Tibial nerve (tissue), 4 donors: ENCODE measurements at regions not wholly inside any gene's neighbourhood (a gene's known extent, or its start where the extent isn't known, plus 50 kb on each side); places are given as distances from the start of the nearest gene placed in this dataset.

ENCODE experiments used
- EP300 ChIP-seq, 2 donors: sonication (generic); formaldehyde crosslinking; IDR thresholded peaks; one replicate each; pipeline ENCODE4 v1.6.1; 2017; ENCODE audit warnings: antibody characterized with exemption in 2 of 2, mild to moderate bottlenecking in 1 of 2
- POLR2A ChIP-seq, 2 donors: fragments of 450-650 bp; IDR thresholded peaks; one replicate each; pipeline ENCODE4 v1.6.1; 2017; ENCODE audit warnings: antibody characterized with exemption in 2 of 2, mild to moderate bottlenecking in 2 of 2, moderate library complexity in 2 of 2
- TF ChIP-seq, protein P1 (sequence below), 5 experiments: fragments of 200-600 bp in 3 of 5; fragments of 450-650 bp in 2 of 5; sonication (generic) in 3 of 5; IDR thresholded peaks; one replicate each; pipeline ENCODE4 v1.5.1; 2016 to 2019; ENCODE audit warnings: antibody characterized with exemption in 5 of 5, mild to moderate bottlenecking in 3 of 5, moderate library complexity in 2 of 5

DNA sequence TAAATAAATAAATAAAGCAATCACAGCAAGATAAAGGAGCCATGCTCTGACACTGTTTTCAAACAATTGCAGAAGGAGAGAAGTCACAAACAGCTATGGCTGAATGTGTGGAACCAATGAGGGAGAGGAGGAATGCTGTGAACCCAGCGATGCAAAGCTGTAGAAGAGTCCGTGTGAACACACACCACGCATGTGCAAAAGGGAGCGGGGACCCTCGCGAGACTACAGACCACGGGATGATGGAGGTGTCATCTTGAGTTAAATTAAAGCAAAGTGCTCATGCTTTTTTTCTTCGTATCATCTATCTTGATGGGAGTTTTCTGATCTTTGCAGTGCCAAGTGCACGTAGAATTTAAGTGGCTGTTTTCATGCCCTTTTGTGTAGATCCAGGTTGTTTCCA is 123.8 kb upstream of the CDH5 start:
- TF ChIP-seq, protein P1, sequence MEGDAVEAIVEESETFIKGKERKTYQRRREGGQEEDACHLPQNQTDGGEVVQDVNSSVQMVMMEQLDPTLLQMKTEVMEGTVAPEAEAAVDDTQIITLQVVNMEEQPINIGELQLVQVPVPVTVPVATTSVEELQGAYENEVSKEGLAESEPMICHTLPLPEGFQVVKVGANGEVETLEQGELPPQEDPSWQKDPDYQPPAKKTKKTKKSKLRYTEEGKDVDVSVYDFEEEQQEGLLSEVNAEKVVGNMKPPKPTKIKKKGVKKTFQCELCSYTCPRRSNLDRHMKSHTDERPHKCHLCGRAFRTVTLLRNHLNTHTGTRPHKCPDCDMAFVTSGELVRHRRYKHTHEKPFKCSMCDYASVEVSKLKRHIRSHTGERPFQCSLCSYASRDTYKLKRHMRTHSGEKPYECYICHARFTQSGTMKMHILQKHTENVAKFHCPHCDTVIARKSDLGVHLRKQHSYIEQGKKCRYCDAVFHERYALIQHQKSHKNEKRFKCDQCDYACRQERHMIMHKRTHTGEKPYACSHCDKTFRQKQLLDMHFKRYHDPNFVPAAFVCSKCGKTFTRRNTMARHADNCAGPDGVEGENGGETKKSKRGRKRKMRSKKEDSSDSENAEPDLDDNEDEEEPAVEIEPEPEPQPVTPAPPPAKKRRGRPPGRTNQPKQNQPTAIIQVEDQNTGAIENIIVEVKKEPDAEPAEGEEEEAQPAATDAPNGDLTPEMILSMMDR (IDR thresholded peaks at IDR 0.05): no peak
- no peak for TF ChIP-seq POLR2A (IDR thresholded peaks at IDR 0.05)
- no peak for TF ChIP-seq EP300 (IDR thresholded peaks at IDR 0.05)
